Upper lobe of left lung (tissue), 6 donors: ENCODE measurements at regions not wholly inside any gene's neighbourhood (a gene's known extent, or its start where the extent isn't known, plus 50 kb on each side); places are given as distances from the start of the nearest gene placed in this dataset.

Source experiments
- ATAC-seq, 2 donors: fragments of 200-7000 bp; cut with Tn5 transposase; one replicate each; pipeline ENCODE4 v1.9.1; 2022; ENCODE audit warnings: mild to moderate bottlenecking in 2 of 2, moderate library complexity in 2 of 2; ENCODE audit not compliant: low FRiP score in 2 of 2
- DNase-seq, 2 donors: peaks; one replicate each; pipeline ENCODE4 v3.0.0-alpha.2; 2019 to 2020
- H3K27ac ChIP-seq, 4 donors: fragments of 200-600 bp; sonication (generic); one replicate each; pipeline ENCODE4 v1.5.1; 2016 to 2019
- H3K27me3 ChIP-seq, 4 donors: fragments of 200-600 bp; sonication (generic); one replicate each; pipeline ENCODE4 v1.5.1; 2017 to 2019
- H3K36me3 ChIP-seq, 4 donors: fragments of 200-600 bp; sonication (generic); one replicate each; pipeline ENCODE4 v1.5.1; 2016 to 2019
- H3K4me1 ChIP-seq, 4 donors: fragments of 200-600 bp; sonication (generic); one replicate each; pipeline ENCODE4 v1.5.1; 2018 to 2019
- H3K4me3 ChIP-seq, 4 donors: fragments of 200-600 bp; sonication (generic); one replicate each; pipeline ENCODE4 v1.5.1; 2017 to 2019; ENCODE audit warnings: mild to moderate bottlenecking in 2 of 4, moderate library complexity in 1 of 4
- H3K9me3 ChIP-seq, 4 donors: fragments of 200-600 bp; sonication (generic); one replicate each; pipeline ENCODE4 v1.5.1; 2018 to 2019
- EP300 ChIP-seq, 4 donors: sonication (generic); formaldehyde crosslinking; IDR thresholded peaks; one replicate each; pipeline ENCODE4 v1.5.1; 2017; ENCODE audit warnings: antibody characterized with exemption in 4 of 4, control low read depth in 2 of 4
- POLR2A ChIP-seq, 4 donors: fragments of 450-650 bp; IDR thresholded peaks; one replicate each; pipeline ENCODE4 v1.5.1; 2016 to 2017; ENCODE audit warnings: antibody characterized with exemption in 4 of 4, mild to moderate bottlenecking in 2 of 4
- POLR2AphosphoS5 ChIP-seq, 2 donors: sonication (generic); formaldehyde crosslinking; IDR thresholded peaks; one replicate each; pipeline ENCODE4 v1.5.1; 2017; ENCODE audit warnings: antibody characterized with exemption in 2 of 2
- WGBS, 2 donors: methylation state at CpG; one replicate each; pipeline ENCODE4 v1.1.5; 2017 to 2018; 5-methylcytosine and 5-hydroxymethylcytosine counted together
- TF ChIP-seq, protein P1 (sequence below), 6 experiments: fragments of 450-650 bp in 4 of 6; fragments of 200-600 bp in 2 of 6; sonication (generic) in 2 of 6; IDR thresholded peaks; one replicate each; pipeline ENCODE4 v1.5.1; 2016 to 2019; ENCODE audit warnings: antibody characterized with exemption in 6 of 6
- donor health status: DM: no; HTN: no; CAD: no; lungs with moderate emphysema.
- donor health status: DM: no; HTN: yes; CAD: no; lungs with severe emphysema.

DNA sequence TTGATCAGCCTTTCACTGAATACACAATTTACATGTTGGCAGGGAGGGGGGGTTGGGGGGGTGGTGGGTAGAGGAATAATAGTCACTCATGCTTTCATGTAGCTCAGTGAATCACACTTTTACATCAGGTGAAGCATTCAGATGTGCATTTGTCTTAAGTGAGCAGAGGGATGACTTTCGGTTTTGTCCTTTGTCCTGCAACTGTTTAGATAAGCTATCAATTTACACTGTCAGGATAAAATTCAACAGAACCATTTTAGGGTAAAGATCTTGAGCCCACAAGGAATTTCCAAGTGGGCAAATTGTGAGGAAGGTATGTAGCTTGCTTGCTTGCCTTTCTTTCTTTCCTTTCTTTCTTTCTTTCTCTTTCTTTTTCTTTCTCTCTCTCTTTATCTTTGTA, 576.2 kb downstream of the MTRR start:
- Histone ChIP-seq H3K36me3 (no peaks in the 10 kb centered on the region), H3K27ac (no peak overlapping the region), H3K27me3 (no peaks in the 10 kb centered on the region), H3K9me3 (no peaks in the 10 kb centered on the region), H3K4me1 (no peaks in the 10 kb centered on the region), H3K4me3 (no peak overlapping the region)
- TF ChIP-seq EP300 (IDR thresholded peaks at IDR 0.05): no peak
- no peak for TF ChIP-seq POLR2AphosphoS5 (IDR thresholded peaks at IDR 0.05)
- TF ChIP-seq, protein P1, sequence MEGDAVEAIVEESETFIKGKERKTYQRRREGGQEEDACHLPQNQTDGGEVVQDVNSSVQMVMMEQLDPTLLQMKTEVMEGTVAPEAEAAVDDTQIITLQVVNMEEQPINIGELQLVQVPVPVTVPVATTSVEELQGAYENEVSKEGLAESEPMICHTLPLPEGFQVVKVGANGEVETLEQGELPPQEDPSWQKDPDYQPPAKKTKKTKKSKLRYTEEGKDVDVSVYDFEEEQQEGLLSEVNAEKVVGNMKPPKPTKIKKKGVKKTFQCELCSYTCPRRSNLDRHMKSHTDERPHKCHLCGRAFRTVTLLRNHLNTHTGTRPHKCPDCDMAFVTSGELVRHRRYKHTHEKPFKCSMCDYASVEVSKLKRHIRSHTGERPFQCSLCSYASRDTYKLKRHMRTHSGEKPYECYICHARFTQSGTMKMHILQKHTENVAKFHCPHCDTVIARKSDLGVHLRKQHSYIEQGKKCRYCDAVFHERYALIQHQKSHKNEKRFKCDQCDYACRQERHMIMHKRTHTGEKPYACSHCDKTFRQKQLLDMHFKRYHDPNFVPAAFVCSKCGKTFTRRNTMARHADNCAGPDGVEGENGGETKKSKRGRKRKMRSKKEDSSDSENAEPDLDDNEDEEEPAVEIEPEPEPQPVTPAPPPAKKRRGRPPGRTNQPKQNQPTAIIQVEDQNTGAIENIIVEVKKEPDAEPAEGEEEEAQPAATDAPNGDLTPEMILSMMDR (IDR thresholded peaks at IDR 0.05): no peak
- TF ChIP-seq POLR2A (IDR thresholded peaks at IDR 0.05): no peak
- DNase-seq (no peak), ATAC-seq (no peak)
- WGBS, 2 donors: 61 to 66% methylated on average over 1 of the region's 1 CpG

DNA sequence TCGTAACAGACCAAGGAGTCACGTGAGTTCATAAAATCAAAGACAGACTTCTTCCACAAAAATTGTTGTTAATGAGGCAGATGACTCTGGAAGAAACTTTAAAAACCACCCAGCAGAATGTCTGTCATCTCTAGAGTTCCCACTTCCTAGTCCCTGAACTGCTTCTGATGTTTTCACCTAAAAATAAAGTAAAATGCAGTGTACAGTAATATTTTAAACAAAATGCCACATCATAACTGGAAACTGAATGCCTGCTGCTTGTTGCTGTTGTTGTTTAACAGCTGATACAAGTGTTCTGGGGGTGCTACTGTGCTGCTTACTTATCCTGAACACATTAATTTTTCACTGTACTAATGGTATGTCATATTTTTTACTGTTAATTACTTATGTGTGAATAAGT, 577.2 kb downstream of the MTRR start:
- TF ChIP-seq, protein P1 (IDR thresholded peaks at IDR 0.05): no peak
- no peak for TF ChIP-seq EP300 (IDR thresholded peaks at IDR 0.05)
- TF ChIP-seq POLR2A (IDR thresholded peaks at IDR 0.05): no peak
- no peak for TF ChIP-seq POLR2AphosphoS5 (IDR thresholded peaks at IDR 0.05)
- no peak for DNase-seq
- no peaks in the 10 kb centered on the region for H3K9me3 ChIP-seq
- no peaks in the 10 kb centered on the region for H3K4me1 ChIP-seq
- WGBS, 2 donors: 88 to 89% methylated on average over 2 of the region's 2 CpGs
- H3K36me3 ChIP-seq: no peaks in the 10 kb centered on the region
- ATAC-seq: no peak
- no peaks in the 10 kb centered on the region for H3K27me3 ChIP-seq
- no peak overlapping the region for H3K4me3 ChIP-seq
- H3K27ac ChIP-seq: no peak overlapping the region

DNA sequence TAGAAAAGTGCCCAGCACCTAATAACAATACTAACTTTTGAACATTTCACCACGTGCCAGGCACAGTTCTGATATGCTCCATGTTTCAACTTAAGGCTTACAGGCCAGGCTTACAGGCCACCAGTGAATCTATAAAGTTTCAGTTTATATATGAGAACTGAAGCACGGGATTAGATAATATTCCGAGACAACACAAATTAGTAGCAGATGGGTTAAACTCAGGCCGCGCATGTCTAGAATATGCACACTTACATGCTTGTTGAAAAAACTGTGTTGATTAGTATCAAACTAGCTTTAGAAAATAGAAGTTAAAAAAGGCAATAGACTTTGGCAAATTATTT, 587.9 kb downstream of the MTRR start:
- Histone ChIP-seq H3K27me3 (no peaks in the 10 kb centered on the region), H3K27ac (peak overlapping the region; percentile 70 to 89 (median 84)), H3K4me3 (peak overlapping the region in 3 of 4 donors; percentile 90 to 99 (median 91)), H3K4me1 (peaks cover 0 to 8% (median 4%) of the 10 kb centered on the region in 4 donors), H3K9me3 (no peaks in the 10 kb centered on the region), H3K36me3 (no peaks in the 10 kb centered on the region)
- ATAC-seq (peak in 1 of 2 donors; percentile 1), DNase-seq (no peak)
- WGBS, 2 donors: 81 to 86% methylated on average over 5 of the region's 5 CpGs
- TF ChIP-seq POLR2AphosphoS5 (IDR thresholded peaks at IDR 0.05): no peak
- TF ChIP-seq, protein P1 (IDR thresholded peaks at IDR 0.05): no peak
- no peak for TF ChIP-seq EP300 (IDR thresholded peaks at IDR 0.05)
- no peak for TF ChIP-seq POLR2A (IDR thresholded peaks at IDR 0.05)

GRCh38 chr5:8457187-8458037, 588.5 kb downstream of the MTRR start:
- TF ChIP-seq, protein P1 (IDR thresholded peaks at IDR 0.05): no peak
- TF ChIP-seq POLR2AphosphoS5 (IDR thresholded peaks at IDR 0.05) (peak in 1 of 2 donors; percentile 73), POLR2A (IDR thresholded peaks at IDR 0.05) (peak in 3 of 4 donors; percentile 40 to 74 (median 63)), EP300 (IDR thresholded peaks at IDR 0.05) (peak in 1 of 4 donors; percentile 5)
- 19 to 24% methylated on average over 27 to 59 of the region's 74 CpGs for WGBS, 2 donors

More at GRCh38 chr5:8457187-8458037, 588.5 kb downstream of the MTRR start:
- Histone ChIP-seq H3K36me3 (no peaks in the 10 kb centered on the region), H3K27ac (peak overlapping the region; percentile 70 to 89 (median 84)), H3K4me1 (peaks cover 0 to 12% (median 4%) of the 10 kb centered on the region in 4 donors), H3K4me3 (peak overlapping the region; percentile 41 to 99 (median 90)), H3K27me3 (no peaks in the 10 kb centered on the region), H3K9me3 (no peaks in the 10 kb centered on the region)
- DNase-seq (peak; percentile 89 to 96), ATAC-seq (peak; percentile 99)
